HL-60 (cell line): ENCODE measurements at regions not wholly inside any gene's neighbourhood (a gene's known extent, or its start where the extent isn't known, plus 50 kb on each side); places are given as distances from the start of the nearest gene placed in this dataset.

Experiments
- CTCF ChIP-seq: IDR thresholded peaks from one replicate; pipeline ENCODE4 v1.5.1; 2011; ENCODE audit warnings: low read length, control low read depth, inconsistent platforms; ENCODE audit not compliant: insufficient read depth
- GABPA ChIP-seq: IDR thresholded peaks from 2 replicates; pipeline ENCODE4 v1.6.1; 2012; ENCODE audit warnings: low read depth
- POLR2AphosphoS5 ChIP-seq: IDR thresholded peaks from 2 replicates; pipeline ENCODE4 v1.6.1; 2012; ENCODE audit warnings: low read depth
- REST ChIP-seq: IDR thresholded peaks from 2 replicates; pipeline ENCODE4 v1.6.1; 2012; ENCODE audit warnings: low read depth; ENCODE audit not compliant: insufficient replicate concordance
- SPI1 ChIP-seq: IDR thresholded peaks from 2 replicates; pipeline ENCODE4 v1.6.1; 2012; ENCODE audit warnings: low read depth, mild to moderate bottlenecking, borderline replicate concordance

DNA sequence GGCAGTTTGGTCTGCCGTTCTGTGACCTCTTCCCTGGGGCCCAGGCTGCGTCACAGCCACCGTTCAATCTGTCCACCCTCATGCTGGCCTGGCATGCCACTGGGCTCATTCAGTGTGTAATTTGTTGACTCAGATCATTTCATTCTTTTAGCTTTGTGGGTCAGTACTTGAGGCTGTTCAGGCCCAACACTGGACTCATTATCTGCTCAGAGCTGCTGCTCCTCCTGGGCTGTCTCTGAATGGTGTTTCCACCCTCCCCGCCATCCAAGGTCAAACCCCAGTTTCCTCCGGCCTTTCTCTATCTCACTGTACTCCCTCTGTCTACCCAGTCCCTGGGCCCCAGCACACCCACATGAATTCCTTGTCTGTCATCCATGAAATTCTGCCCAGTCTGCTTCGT is 152.4 kb upstream of the NCK2 start:
- TF ChIP-seq POLR2AphosphoS5 (no peak), CTCF (no peak), GABPA (no peak), REST (no peak), SPI1 (no peak)
